HG02798 (cell line): ENCODE measurements at regions not wholly inside any gene's neighbourhood (a gene's known extent, or its start where the extent isn't known, plus 50 kb on each side); places are given as distances from the start of the nearest gene placed in this dataset.
"Not testable (repeated sequence)": the region's sequence is repeated elsewhere in the genome, so short reads cannot be mapped to it uniquely, and the experiment has no call there.

Experiments used
- ATAC-seq: cut with Tn5 transposase; IDR thresholded peaks from one replicate; pipeline ENCODE4 v1.9.1; 2021; ENCODE audit warnings: mild to moderate bottlenecking; ENCODE audit not compliant: unreplicated experiment, poor library complexity

GRCh38 chr9:87040410-87041009, 93.2 kb upstream of the GAS1 start:
- no peak for ATAC-seq

DNA sequence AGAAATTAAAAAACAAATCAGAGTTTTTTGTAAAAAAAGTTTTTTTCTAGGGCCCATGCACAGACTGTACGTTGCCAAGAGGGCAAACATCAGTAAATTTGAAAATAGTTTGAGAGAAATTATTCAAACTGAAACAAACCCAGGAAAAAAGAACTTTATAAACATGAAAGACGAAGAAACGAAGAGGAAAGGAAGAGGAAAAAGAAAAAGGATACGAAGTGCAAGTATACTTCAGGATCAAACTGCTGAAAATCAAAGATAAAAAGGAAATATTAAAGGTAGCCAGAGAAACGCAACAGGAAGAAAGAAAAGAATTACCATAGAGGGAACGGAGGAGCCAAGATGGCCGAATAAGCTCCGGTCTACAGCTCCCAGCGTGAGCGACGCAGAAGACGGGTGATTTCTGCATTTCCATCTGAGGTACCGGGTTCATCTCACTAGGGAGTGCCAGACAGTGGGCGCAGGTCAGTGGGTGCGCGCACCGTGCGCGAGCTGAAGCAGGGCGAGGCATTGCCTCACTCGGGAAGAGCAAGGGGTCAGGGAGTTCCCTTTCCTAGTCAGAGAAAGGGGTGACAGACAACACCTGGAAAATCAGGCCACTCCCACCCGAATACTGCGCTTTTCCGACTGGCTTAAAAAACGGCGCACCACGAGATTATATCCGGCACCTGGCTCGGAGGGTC, 94.4 kb upstream of the GAS1 start:
- ATAC-seq: not testable (repeated sequence)

DNA sequence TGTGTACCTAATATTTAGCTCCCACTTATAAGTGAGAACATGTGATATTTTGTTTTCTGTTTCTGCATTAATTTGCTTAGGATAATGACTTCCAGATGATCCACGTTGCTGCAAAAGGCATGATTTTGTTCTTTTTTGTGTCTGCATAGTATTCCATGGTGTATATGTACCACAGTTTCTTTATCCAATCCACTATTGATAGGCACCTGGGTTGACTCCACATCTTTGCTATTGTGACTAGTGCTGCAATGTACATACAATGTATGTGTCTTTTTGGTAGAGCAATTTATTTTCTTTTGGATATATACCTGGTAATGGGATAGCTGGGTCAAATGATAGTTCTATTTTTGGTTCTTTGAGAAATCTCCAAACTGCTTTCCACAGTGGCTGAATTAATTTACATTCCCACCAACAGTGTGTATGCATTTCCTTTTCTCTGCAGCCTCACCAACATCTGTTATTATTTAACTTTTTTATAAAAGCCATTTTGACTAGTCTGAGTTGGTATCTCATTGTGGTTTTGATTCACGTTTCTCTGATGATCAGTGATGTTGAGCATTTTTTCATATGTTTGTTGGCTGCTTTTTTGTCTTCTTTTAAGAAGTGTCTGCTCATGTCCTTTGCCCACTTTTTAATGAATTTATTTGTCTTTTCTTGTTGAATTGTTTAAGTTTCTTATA, 102.8 kb upstream of the GAS1 start:
- ATAC-seq: not testable (repeated sequence)

DNA sequence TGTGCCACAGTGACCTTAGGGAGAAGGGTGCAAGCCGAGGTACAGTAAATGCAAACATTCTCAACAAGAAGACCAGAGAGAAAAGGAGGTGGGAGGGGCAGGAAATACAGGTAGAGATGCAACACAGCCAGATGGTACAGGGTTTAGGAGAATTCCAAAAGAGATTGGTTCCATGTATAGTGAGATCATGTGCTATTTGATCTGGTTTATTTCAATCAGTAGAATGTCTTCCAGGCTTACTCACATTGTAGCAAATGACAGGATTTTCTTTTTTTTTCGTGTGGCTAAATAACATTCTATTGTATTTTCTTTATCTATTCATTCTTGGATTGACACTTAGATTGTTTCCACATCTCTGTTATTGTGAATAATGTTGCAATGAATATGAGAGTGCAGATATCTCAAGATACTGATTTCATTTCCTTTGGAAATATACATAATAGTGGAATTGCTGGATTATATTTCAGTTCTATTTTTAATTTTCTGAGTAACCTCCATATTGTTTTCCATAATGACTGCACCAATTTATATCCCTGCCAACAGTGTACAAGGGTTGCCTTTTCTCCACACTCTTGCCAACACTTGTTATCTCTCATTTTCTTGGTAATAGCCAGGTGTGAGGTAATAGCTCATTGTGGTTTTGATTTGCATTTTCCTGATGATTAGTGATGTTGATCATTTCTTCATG, 107.8 kb upstream of the GAS1 start:
- ATAC-seq: no peak

DNA sequence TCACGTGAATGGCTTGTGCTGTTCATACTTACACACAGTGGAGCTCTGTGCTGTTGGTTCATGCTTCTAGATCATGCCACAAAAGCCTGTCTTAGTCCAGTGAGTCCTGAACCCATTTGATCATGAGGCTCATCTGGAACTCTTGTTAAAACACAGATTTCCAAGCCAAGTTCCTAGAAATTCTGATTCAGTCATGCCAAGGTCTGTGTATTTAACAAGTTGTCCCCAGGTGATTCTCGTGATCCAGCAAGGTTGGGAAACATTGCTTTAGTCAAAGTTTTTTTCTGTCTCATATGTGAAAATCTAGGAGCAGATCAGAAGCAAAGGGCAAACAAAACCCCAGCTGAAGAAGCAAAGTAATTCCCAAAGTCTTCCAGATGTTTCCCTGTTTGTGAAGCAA, 112.5 kb upstream of the GAS1 start:
- ATAC-seq: no peak

DNA sequence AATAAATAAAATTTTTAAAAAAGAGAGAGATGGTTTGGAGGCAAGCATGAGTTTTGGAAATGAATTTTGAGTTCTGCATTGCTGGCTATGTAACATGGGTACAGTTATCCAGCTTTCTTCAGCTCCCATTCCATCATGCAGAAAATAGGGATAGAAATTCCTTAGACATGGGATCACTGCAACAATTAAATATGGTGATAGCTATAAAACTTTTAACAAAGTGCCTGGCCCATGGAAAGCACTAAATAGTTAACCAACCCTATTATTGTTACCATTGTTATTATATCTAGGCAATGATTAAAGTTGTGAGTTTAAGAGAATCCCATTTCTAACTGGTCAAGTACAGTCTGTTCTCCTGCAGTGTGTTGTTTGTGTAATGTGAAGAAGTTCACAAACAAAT, 115.4 kb upstream of the GAS1 start:
- no peak for ATAC-seq

- no peak for ATAC-seq
Observed at GRCh38 chr9:87063246-87063645, 115.9 kb upstream of the GAS1 start.

- no peak for ATAC-seq
Observed at GRCh38 chr9:87063871-87064270, 116.6 kb upstream of the GAS1 start.

DNA sequence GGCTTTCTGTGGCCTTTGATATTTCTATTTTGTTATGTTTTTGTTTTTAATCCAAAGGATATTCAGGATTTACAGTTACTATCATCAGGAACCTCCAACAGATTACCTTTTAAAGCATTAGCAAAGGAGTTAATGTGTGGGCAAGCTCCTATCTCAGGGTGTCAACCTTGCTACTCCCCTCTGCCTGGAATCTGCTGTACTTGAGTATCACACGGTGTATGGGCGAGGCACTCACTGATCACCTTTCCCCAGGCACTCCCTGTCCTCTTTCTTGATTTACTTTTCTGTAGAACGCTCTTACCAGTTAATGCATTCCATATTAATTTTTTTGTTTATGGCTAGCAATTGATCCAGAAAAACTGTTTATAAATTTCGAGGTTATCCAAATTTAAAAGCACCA, 117.0 kb upstream of the GAS1 start:
- no peak for ATAC-seq

DNA sequence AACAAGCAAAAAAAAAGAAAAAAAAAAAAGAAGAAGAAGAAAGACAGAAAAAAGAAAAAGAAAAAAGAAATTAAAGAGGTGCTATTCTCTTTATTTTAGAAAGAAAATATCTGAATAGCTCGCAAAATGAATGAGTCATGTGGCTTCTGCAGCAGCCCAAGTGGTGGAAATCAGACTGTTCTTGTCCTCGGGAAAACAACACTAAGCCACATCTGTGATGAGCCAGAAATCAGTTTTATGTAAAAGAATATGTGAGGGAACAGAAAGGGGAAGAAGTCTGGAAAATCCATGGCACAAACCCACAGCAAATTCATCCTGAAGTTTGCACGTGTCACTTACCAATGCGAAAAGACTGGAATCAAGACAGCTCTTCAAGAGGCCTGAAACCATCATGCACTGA, 118.7 kb upstream of the GAS1 start:
- no peak for ATAC-seq

DNA sequence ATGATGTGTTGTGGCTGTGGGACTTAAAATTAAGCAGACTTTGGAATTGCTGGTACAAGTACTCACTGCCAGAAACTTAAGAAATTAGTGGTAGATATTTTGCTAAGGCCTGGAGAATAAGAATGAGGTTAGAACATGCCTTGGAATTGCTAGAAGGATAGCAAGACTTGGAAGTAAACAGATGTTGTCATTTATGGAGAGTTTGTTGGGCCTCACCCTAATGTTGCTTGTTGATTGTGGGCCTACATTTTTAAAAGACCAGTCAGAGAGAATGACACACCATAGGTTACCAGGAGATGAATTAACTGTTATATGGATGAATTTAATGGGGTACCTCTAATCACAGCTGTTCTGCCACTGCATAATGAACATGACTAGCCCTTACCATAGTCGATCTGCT, 120.1 kb upstream of the GAS1 start:
- no peak for ATAC-seq

DNA sequence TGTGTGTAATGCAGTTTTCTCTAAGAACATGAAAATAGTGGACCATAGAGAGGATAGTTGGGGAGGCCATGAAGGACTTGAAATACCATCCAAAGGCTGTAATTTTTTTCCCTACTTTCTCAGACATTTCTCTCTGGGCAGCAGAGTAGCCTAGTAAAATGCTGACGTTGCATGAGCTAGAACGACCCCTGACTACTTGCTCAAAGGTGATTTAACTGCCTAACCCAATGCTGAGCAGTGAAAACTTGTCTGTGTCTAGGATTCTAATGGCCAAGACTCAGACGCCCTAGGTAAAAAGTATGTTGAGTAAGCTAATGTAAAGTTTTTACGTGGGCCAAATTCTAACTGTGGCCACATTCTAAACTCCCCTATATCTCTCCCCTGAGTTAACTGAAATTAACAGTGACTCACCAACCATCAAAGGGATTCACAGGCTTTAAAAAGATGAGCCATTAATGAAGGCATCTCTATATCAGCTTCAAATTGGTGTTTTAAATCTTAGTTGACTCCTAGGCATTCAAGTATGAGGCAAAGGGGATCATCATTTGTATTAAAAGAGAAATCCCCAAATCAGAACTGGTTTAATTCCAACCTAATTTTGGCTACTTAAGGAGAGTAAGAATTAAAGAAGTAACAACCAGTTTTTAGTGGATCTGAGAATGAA, 121.0 kb upstream of the GAS1 start:
- no peak for ATAC-seq

GRCh38 chr9:87069690-87070089, 122.4 kb upstream of the GAS1 start:
- no peak for ATAC-seq

GRCh38 chr9:87070336-87070735, 123.0 kb upstream of the GAS1 start:
- no peak for ATAC-seq

GRCh38 chr9:87071473-87071872, 124.2 kb upstream of the GAS1 start:
- ATAC-seq: no peak

GRCh38 chr9:87073692-87074091, 126.4 kb upstream of the GAS1 start:
- ATAC-seq: no peak

DNA sequence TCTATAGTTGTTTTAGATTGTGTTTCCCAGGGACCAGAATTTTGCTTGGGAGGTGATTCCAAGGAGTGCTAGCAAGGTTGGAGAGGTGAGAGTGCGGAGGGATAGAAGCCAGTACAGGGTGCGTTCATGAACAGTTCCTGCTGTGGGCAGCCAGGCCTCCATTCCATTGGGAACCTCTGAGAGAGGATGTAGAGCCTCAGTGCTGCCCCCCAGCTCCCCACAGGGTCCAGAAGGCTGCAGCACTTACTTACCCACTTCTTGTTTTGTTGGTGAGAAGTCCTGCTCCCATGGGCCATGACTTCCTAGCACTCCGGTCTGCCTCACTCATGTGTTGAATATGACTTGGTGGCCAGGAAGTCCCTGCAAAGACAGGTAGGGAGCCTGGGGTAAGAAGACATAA, 128.2 kb upstream of the GAS1 start:
- no peak for ATAC-seq

DNA sequence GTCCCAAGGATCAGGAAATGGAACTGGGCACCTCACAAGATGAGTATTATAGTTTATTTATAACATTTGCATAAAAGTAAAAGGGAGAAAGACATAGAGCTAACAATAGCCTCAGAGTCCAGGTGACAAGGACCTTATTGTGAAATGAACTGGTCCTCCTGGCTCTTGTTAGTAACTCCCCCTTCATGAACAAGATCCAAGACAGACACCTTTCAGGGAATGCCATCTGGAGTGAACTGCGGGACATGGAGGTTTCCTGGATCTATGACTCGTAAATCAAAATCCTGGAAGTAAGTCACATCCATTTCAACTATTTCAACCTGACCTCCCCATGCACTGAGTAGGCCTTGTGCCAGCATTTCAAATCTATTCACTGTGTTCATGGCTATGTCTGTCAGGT, 129.5 kb upstream of the GAS1 start:
- no peak for ATAC-seq

- ATAC-seq: no peak
Observed at GRCh38 chr9:87077986-87078385, 130.7 kb upstream of the GAS1 start.

DNA sequence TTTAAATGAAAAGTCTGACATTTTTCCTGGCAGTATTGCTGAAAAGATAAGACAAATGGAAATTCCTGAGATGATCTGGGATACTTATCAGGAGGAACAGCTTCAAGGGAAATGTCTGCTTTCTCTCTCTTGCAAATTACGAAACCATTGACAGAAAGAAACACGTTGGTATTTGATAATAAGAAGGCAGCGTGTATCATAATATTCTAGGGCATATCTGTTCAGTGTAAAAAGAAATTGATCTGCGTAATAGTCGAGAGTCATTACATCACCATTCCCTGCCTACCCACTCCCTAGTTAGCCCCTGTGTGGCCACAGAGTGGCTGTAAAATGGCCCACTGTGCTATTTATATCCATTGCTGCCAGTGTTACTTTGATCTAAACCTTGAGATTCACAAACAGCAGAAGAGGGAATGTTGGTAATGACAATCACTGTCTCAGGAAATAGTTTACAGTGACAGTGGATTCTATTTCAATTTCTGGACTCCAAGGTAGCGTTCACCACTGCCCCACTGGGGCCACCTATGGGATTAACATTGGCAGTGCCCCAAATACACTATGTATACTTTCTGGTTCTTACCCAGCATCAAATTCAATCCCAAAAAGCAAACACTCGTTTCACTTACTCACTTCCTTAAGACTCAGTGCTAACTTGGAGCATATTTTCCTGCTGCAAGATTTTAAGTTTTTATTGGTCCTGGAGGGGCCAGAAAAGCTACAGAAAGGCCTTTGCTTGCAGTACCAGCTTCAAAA, 133.4 kb upstream of the GAS1 start:
- ATAC-seq: no peak
